ENCODE measurements at regions not wholly inside any gene's neighbourhood (a gene's known extent, or its start where the extent isn't known, plus 50 kb on each side); places are given as distances from the start of the nearest gene placed in this dataset.

- Histone ChIP-seq H2AFZ (ENCODE audit: low read length) (no peak overlapping the region), H3T11ph (ENCODE audit: low read length) (no peak overlapping the region), H3K79me2 (ENCODE audit: insufficient read depth, low read length) (no peaks in the 10 kb centered on the region), H3K56ac (ENCODE audit: insufficient read length, low read depth, low read length) (no peak overlapping the region), H3K79me1 (ENCODE audit: insufficient read depth, low read depth, low read length, poor library complexity, severe bottlenecking) (no peaks in the 10 kb centered on the region), H4K91ac (ENCODE audit: insufficient read length, low read depth, low read length) (no peak overlapping the region), H2BK15ac (ENCODE audit: low read depth, low read length) (no peak overlapping the region), H4K20me1 (ENCODE audit: control insufficient read depth, insufficient read depth, insufficient read length) (no peaks in the 10 kb centered on the region), H2AK5ac (ENCODE audit: insufficient read length, low read length) (no peak overlapping the region), H3K9me3 (ENCODE audit: control insufficient read depth, low read depth, low read length) (no peaks in the 10 kb centered on the region), H3K4ac (ENCODE audit: low read depth, low read length) (no peak overlapping the region), H2BK120ac (ENCODE audit: low read depth, low read length, poor library complexity, severe bottlenecking) (no peak overlapping the region), H2BK20ac (ENCODE audit: low read depth, low read length, poor library complexity, severe bottlenecking) (no peak overlapping the region), H4K5ac (ENCODE audit: insufficient read length, low read depth, low read length) (no peak overlapping the region), H3K23me2 (ENCODE audit: insufficient read length, low read depth, low read length, poor library complexity, severe bottlenecking) (no peaks in the 10 kb centered on the region), H2BK12ac (ENCODE audit: insufficient read length, low read depth, low read length) (no peak overlapping the region), H3K9ac (ENCODE audit: extremely low read depth, insufficient read length, low read length) (no peak overlapping the region), H4K8ac (replicated peaks; ENCODE audit: insufficient read length, low read depth, low read length) (no peak overlapping the region), H3K27ac (ENCODE audit: insufficient read length, low read depth, low read length) (no peak overlapping the region), H3K4me2 (ENCODE audit: insufficient read depth, insufficient read length, low read length) (no peak overlapping the region), H3K4me1 (ENCODE audit: insufficient read depth, low read length) (no peaks in the 10 kb centered on the region), H3K18ac (ENCODE audit: insufficient read length, low read depth, low read length) (no peak overlapping the region), H2BK5ac (ENCODE audit: insufficient read length, low read length) (no peak overlapping the region), H3K27me3 (ENCODE audit: insufficient read depth, low read length) (no peaks in the 10 kb centered on the region), H3K14ac (ENCODE audit: insufficient read depth, low read length) (no peak overlapping the region), H3K23ac (ENCODE audit: insufficient read length, low read depth, low read length) (no peak overlapping the region)
- no peak for DNase-seq
- H3K4me1 Mint-ChIP-seq = 0 out of 4 replicates have a peak, but pooled peaks cover 0 to 5% of the 10 kb centered on the region in 2 experiments
- peaks cover 22% of the 10 kb centered on the region for H3K27me3 Mint-ChIP-seq (ENCODE audit: low read depth)
- H3K36me3 Mint-ChIP-seq (ENCODE audit: insufficient read depth in 1 of 3, low read depth in 3 of 3) = no peaks in the 10 kb centered on the region
- H3K4me3 Mint-ChIP-seq = no peak overlapping the region
- no peak for TF ChIP-seq CTCF (conservative IDR thresholded peaks at IDR 0.05)
- H3K9me3 Mint-ChIP-seq = no peaks in the 10 kb centered on the region
- WGBS (ENCODE audit: extremely low coverage, insufficient read length, low lambda C conversion rate) = no CpG with 5 or more reads among the region's 5 CpGs
- no peak overlapping the region for H3K27ac Mint-ChIP-seq
These were observed 128.0 kb downstream of the ACTL8 start for GRCh38 chr1:17883136-17883535.

Data from H9 (cell line).